GM12878 (cell line): ENCODE measurements at regions not wholly inside any gene's neighbourhood (a gene's known extent, or its start where the extent isn't known, plus 50 kb on each side); places are given as distances from the start of the nearest gene placed in this dataset.

Experiments used
- BCLAF1 ChIP-seq: fragments of 450-650 bp; IDR thresholded peaks from 2 replicates; pipeline ENCODE4 v1.6.1; 2017; ENCODE audit warnings: antibody characterized with exemption, mild to moderate bottlenecking, moderate library complexity
- CEBPB ChIP-seq, 2 experiments: fragments of 150-350 bp in 1 of 2; IDR thresholded peaks; 2 replicates each; pipeline ENCODE4 v1.6.1; 2012 to 2014; ENCODE audit warnings: low read depth in 2 of 2, low read length in 2 of 2, borderline replicate concordance in 1 of 2, inconsistent platforms in 1 of 2
- ETV6 ChIP-seq, 2 experiments: fragments of 450-650 bp in 1 of 2; IDR thresholded peaks in 1 of 2; conservative IDR thresholded peaks in 1 of 2; 2 replicates each; pipeline ENCODE4 v1.6.1; 2014; ENCODE audit warnings: antibody characterized with exemption in 1 of 2, borderline replicate concordance in 1 of 2, low read depth in 1 of 2, mild to moderate bottlenecking in 1 of 2, moderate library complexity in 1 of 2
- MAX ChIP-seq: IDR thresholded peaks from 2 replicates; pipeline ENCODE4 v1.6.1; 2012; ENCODE audit warnings: low read depth, low read length, improper control_type of control experiment
- MYC ChIP-seq: IDR thresholded peaks from 2 replicates; pipeline ENCODE4 v1.6.1; 2011; ENCODE audit warnings: mild to moderate bottlenecking, low read length, moderate library complexity, inconsistent platforms; ENCODE audit not compliant: insufficient read depth, insufficient replicate concordance, insufficient read length, severe bottlenecking
- POLR2A ChIP-seq: IDR thresholded peaks from 2 replicates; pipeline ENCODE4 v1.6.1; 2011; ENCODE audit warnings: low read depth, mild to moderate bottlenecking, low read length
- REST ChIP-seq: IDR thresholded peaks from 2 replicates; pipeline ENCODE4 v1.6.1; 2012; ENCODE audit warnings: mild to moderate bottlenecking, low read depth, low read length
- TAF1 ChIP-seq: IDR thresholded peaks from 2 replicates; pipeline ENCODE4 v1.6.1; 2011; ENCODE audit warnings: mild to moderate bottlenecking, low read depth, low read length, borderline replicate concordance
- ZNF592 ChIP-seq: fragments of 450-650 bp; IDR thresholded peaks from 2 replicates; pipeline ENCODE4 v1.6.1; 2017; ENCODE audit warnings: mild to moderate bottlenecking, moderate library complexity
- TF ChIP-seq, protein P1 (sequence below), 3 experiments: IDR thresholded peaks in 2 of 3; conservative IDR thresholded peaks in 1 of 3; 2 replicates each; pipeline ENCODE4 v1.5.1; 2011; ENCODE audit warnings: low read depth in 3 of 3, low read length in 3 of 3, mild to moderate bottlenecking in 3 of 3, control low read depth in 2 of 3, moderate library complexity in 2 of 3, inconsistent platforms in 1 of 3, mixed read lengths in 1 of 3; ENCODE audit not compliant: control insufficient read depth in 2 of 3, insufficient read depth in 1 of 3; ENCODE audit errors: extremely low read depth in 1 of 3
- TF ChIP-seq, protein P2 (sequence below): fragments of 450-650 bp; IDR thresholded peaks from 2 replicates; pipeline ENCODE4 v1.6.1; 2018; ENCODE audit warnings: borderline replicate concordance, mild to moderate bottlenecking; ENCODE audit not compliant: partially characterized antibody

- no peak for TF ChIP-seq REST
- TF ChIP-seq, protein P1, sequence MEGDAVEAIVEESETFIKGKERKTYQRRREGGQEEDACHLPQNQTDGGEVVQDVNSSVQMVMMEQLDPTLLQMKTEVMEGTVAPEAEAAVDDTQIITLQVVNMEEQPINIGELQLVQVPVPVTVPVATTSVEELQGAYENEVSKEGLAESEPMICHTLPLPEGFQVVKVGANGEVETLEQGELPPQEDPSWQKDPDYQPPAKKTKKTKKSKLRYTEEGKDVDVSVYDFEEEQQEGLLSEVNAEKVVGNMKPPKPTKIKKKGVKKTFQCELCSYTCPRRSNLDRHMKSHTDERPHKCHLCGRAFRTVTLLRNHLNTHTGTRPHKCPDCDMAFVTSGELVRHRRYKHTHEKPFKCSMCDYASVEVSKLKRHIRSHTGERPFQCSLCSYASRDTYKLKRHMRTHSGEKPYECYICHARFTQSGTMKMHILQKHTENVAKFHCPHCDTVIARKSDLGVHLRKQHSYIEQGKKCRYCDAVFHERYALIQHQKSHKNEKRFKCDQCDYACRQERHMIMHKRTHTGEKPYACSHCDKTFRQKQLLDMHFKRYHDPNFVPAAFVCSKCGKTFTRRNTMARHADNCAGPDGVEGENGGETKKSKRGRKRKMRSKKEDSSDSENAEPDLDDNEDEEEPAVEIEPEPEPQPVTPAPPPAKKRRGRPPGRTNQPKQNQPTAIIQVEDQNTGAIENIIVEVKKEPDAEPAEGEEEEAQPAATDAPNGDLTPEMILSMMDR (IDR thresholded peaks at IDR 0.05 in 2 of 3, conservative IDR thresholded peaks at IDR 0.05 in 1 of 3; ENCODE audit: control insufficient read depth in 2 of 3, extremely low read depth in 1 of 3, insufficient read depth in 1 of 3, low read depth in 3 of 3, low read length in 3 of 3): no peak
- TF ChIP-seq ETV6 (conservative IDR thresholded peaks at IDR 0.05 in 1 of 2, IDR thresholded peaks at IDR 0.05 in 1 of 2; ENCODE audit: borderline replicate concordance in 1 of 2, low read depth in 1 of 2): no peak
- TF ChIP-seq MAX: no peak
- TF ChIP-seq TAF1: no peak
- no peak for TF ChIP-seq MYC
- TF ChIP-seq, protein P2, sequence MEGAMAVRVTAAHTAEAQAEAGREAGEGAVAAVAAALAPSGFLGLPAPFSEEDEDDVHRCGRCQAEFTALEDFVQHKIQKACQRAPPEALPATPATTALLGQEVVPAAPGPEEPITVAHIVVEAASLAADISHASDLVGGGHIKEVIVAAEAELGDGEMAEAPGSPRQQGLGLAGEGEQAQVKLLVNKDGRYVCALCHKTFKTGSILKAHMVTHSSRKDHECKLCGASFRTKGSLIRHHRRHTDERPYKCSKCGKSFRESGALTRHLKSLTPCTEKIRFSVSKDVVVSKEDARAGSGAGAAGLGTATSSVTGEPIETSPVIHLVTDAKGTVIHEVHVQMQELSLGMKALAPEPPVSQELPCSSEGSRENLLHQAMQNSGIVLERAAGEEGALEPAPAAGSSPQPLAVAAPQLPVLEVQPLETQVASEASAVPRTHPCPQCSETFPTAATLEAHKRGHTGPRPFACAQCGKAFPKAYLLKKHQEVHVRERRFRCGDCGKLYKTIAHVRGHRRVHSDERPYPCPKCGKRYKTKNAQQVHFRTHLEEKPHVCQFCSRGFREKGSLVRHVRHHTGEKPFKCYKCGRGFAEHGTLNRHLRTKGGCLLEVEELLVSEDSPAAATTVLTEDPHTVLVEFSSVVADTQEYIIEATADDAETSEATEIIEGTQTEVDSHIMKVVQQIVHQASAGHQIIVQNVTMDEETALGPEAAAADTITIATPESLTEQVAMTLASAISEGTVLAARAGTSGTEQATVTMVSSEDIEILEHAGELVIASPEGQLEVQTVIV: no peak
- no peak for TF ChIP-seq ZNF592
- no peak for TF ChIP-seq BCLAF1
- TF ChIP-seq POLR2A: no peak
- TF ChIP-seq CEBPB (IDR thresholded peaks at IDR 0.05; ENCODE audit: borderline replicate concordance in 1 of 2, low read depth in 2 of 2, low read length in 2 of 2): no peak
Observed at GRCh38 chr5:56320686-56321085, 87.6 kb upstream of the ANKRD55 start.
